ENCODE measurements at regions not wholly inside any gene's neighbourhood (a gene's known extent, or its start where the extent isn't known, plus 50 kb on each side); places are given as distances from the start of the nearest gene placed in this dataset.
"Not testable (repeated sequence)": the region's sequence is repeated elsewhere in the genome, so short reads cannot be mapped to it uniquely, and the experiment has no call there.

GRCh38 chr2:234796045-234796591, 155.7 kb upstream of the SH3BP4 start:
- peak; percentile 58 for DNase-seq

- peak; percentile 36 for DNase-seq
Observed at GRCh38 chr2:234795272-234795920, 156.4 kb upstream of the SH3BP4 start.

GRCh38 chr2:234794866-234795265, 157.0 kb upstream of the SH3BP4 start:
- no peak for DNase-seq

- no peak for DNase-seq
Observed at GRCh38 chr2:234793212-234793785, 158.5 kb upstream of the SH3BP4 start.

GRCh38 chr2:234792621-234793022, 159.2 kb upstream of the SH3BP4 start:
- peak; percentile 82 for DNase-seq

GRCh38 chr2:234792096-234792495, 159.7 kb upstream of the SH3BP4 start:
- not testable (repeated sequence) for DNase-seq

- DNase-seq: no peak
Observed at GRCh38 chr2:234790380-234790779, 161.4 kb upstream of the SH3BP4 start.

- peak; percentile 76 for DNase-seq
Observed at GRCh38 chr2:234789556-234790325, 162.1 kb upstream of the SH3BP4 start.

GRCh38 chr2:234788841-234789240, 163.0 kb upstream of the SH3BP4 start:
- no peak for DNase-seq

GRCh38 chr2:234788381-234788780, 163.4 kb upstream of the SH3BP4 start:
- no peak for DNase-seq

- DNase-seq: no peak
Observed at GRCh38 chr2:234787114-234787513, 164.7 kb upstream of the SH3BP4 start.

- DNase-seq: no peak
Observed at GRCh38 chr2:234773764-234774409, 177.9 kb upstream of the SH3BP4 start.

GRCh38 chr2:234773129-234773528, 178.7 kb upstream of the SH3BP4 start:
- no peak for DNase-seq

- peak; percentile 82 for DNase-seq
Observed at GRCh38 chr2:234772733-234773060, 179.1 kb upstream of the SH3BP4 start.

- DNase-seq: peak; percentile 93
Observed at GRCh38 chr2:234771980-234772732, 179.7 kb upstream of the SH3BP4 start.

GRCh38 chr2:234771176-234771575, 180.6 kb upstream of the SH3BP4 start:
- DNase-seq: peak; percentile 22

GRCh38 chr2:234770715-234771141, 181.1 kb upstream of the SH3BP4 start:
- no peak for DNase-seq

- peak; percentile 88 for DNase-seq
Observed at GRCh38 chr2:234770031-234770506, 181.7 kb upstream of the SH3BP4 start.

- DNase-seq: no peak
Observed at GRCh38 chr2:234768608-234769196, 183.1 kb upstream of the SH3BP4 start.

- peak; percentile 15 for DNase-seq
Observed at GRCh38 chr2:234765279-234765678, 186.5 kb upstream of the SH3BP4 start.

- no peak for DNase-seq
Observed at GRCh38 chr2:234764372-234764771, 187.4 kb upstream of the SH3BP4 start.

All from NCI-H146 (cell line).